Neural crest cell (in vitro differentiated cells): ENCODE measurements at regions not wholly inside any gene's neighbourhood (a gene's known extent, or its start where the extent isn't known, plus 50 kb on each side); places are given as distances from the start of the nearest gene placed in this dataset.

Experiments
- DNase-seq: peaks from one replicate; pipeline ENCODE4 v3.0.0; 2021; ENCODE audit warnings: low read depth, mixed read lengths, low spot score
- H3K27ac Mint-ChIP-seq: one replicate; pipeline ENCODE4 v1.8.0; 2021; ENCODE audit warnings: mild to moderate bottlenecking, mixed read lengths; ENCODE audit not compliant: unreplicated experiment
- H3K27me3 Mint-ChIP-seq: 2 replicates; pipeline ENCODE4 v1.8.0; 2021; ENCODE audit warnings: low read depth, mild to moderate bottlenecking, mixed read lengths
- H3K36me3 Mint-ChIP-seq: 2 replicates; pipeline ENCODE4 v1.8.0; 2021; ENCODE audit warnings: low read depth, mild to moderate bottlenecking, mixed read lengths
- H3K4me1 Mint-ChIP-seq: 2 replicates; pipeline ENCODE4 v1.8.0; 2021; ENCODE audit warnings: mixed read lengths
- H3K4me3 Mint-ChIP-seq: one replicate; pipeline ENCODE4 v1.8.0; 2021; ENCODE audit warnings: mild to moderate bottlenecking, mixed read lengths
- H3K9me3 Mint-ChIP-seq: 2 replicates; pipeline ENCODE4 v1.8.0; 2021; ENCODE audit warnings: mixed read lengths
- CTCF ChIP-seq: fragments of 200-600 bp; sonication (generic); conservative IDR thresholded peaks from 2 replicates; pipeline ENCODE4 v1.5.0; 2021; ENCODE audit warnings: antibody characterized with exemption, mild to moderate bottlenecking

- DNase-seq: no peak
- H3K27ac Mint-ChIP-seq: no peak overlapping the region
- no peaks in the 10 kb centered on the region for H3K9me3 Mint-ChIP-seq
- TF ChIP-seq CTCF: no peak
- no peaks in the 10 kb centered on the region for H3K27me3 Mint-ChIP-seq
- H3K4me1 Mint-ChIP-seq: peaks cover 6% of the 10 kb centered on the region
- H3K4me3 Mint-ChIP-seq: no peak overlapping the region
- no peaks in the 10 kb centered on the region for H3K36me3 Mint-ChIP-seq
Observed at GRCh38 chr10:105352281-105352680, 711.2 kb downstream of the SORCS3 start.

GRCh38 chr10:105351187-105351586 is 710.1 kb downstream of the SORCS3 start:
- no peaks in the 10 kb centered on the region for H3K9me3 Mint-ChIP-seq
- H3K27me3 Mint-ChIP-seq: no peaks in the 10 kb centered on the region
- no peaks in the 10 kb centered on the region for H3K36me3 Mint-ChIP-seq
- no peak for DNase-seq
- no peak for TF ChIP-seq CTCF
- peaks cover 2% of the 10 kb centered on the region for H3K4me1 Mint-ChIP-seq
- no peak overlapping the region for H3K27ac Mint-ChIP-seq
- H3K4me3 Mint-ChIP-seq: no peak overlapping the region

- Mint-ChIP-seq H3K36me3 (no peaks in the 10 kb centered on the region), H3K27ac (no peak overlapping the region), H3K27me3 (no peaks in the 10 kb centered on the region), H3K4me1 (peaks cover 9% of the 10 kb centered on the region), H3K9me3 (no peaks in the 10 kb centered on the region), H3K4me3 (no peak overlapping the region)
- no peak for DNase-seq
- no peak for TF ChIP-seq CTCF
Observed at GRCh38 chr10:105347487-105347886, 706.4 kb downstream of the SORCS3 start.

GRCh38 chr10:105342606-105343005 is 701.5 kb downstream of the SORCS3 start:
- Mint-ChIP-seq H3K9me3 (no peaks in the 10 kb centered on the region), H3K36me3 (no peaks in the 10 kb centered on the region), H3K4me1 (peaks cover 17% of the 10 kb centered on the region), H3K27me3 (no peaks in the 10 kb centered on the region), H3K27ac (no peak overlapping the region), H3K4me3 (no peak overlapping the region)
- DNase-seq: no peak
- TF ChIP-seq CTCF: no peak

- no peak overlapping the region for H3K27ac Mint-ChIP-seq
- no peaks in the 10 kb centered on the region for H3K27me3 Mint-ChIP-seq
- H3K9me3 Mint-ChIP-seq: peaks cover 3% of the 10 kb centered on the region
- no peak for DNase-seq
- TF ChIP-seq CTCF: no peak
- peaks cover 3% of the 10 kb centered on the region for H3K36me3 Mint-ChIP-seq
- H3K4me1 Mint-ChIP-seq: peaks cover 8% of the 10 kb centered on the region
- H3K4me3 Mint-ChIP-seq: no peak overlapping the region
Observed at GRCh38 chr10:105339669-105340068, 698.6 kb downstream of the SORCS3 start.
